ENCODE measurements at regions not wholly inside any gene's neighbourhood (a gene's known extent, or its start where the extent isn't known, plus 50 kb on each side); places are given as distances from the start of the nearest gene placed in this dataset.

DNA sequence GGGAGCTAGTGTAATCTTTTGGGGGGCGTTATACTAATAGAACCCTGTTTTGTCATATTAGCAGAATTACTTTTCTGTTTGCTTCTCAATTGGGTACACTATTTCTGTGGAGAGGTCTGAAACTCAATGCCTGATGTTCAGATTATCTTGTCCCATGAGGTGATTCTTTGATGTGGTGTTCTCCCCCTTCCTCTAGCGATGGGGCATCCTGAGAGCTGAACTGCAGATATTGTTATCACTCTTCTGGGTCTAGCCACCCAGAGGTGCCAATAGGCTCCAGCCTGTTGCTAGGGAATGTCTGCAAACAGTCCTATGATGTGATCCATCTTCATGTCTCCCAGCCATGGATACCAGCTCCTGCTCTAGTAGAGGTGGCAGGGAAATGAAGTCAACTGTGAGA is 233.1 kb upstream of the RASA1 start:
- FAIRE-seq: no peak
- H3K36me3 ChIP-seq (ENCODE audit: control insufficient read depth in 2 of 2, extremely low read depth in 1 of 2, insufficient read depth in 2 of 2, low read length in 2 of 2): no peaks in the 10 kb centered on the region

More for the DNA sequence above, 233.1 kb upstream of the RASA1 start:
- TF ChIP-seq MYC (IDR thresholded peaks at IDR 0.05; ENCODE audit: low read depth, low read length): no peak
- TF ChIP-seq GATA2 (IDR thresholded peaks at IDR 0.05; ENCODE audit: insufficient read depth, insufficient read length, low read depth, low read length): no peak
- TF ChIP-seq POLR2A (IDR thresholded peaks at IDR 0.05; ENCODE audit: low read depth, low read length): no peak
- TF ChIP-seq, protein P1, sequence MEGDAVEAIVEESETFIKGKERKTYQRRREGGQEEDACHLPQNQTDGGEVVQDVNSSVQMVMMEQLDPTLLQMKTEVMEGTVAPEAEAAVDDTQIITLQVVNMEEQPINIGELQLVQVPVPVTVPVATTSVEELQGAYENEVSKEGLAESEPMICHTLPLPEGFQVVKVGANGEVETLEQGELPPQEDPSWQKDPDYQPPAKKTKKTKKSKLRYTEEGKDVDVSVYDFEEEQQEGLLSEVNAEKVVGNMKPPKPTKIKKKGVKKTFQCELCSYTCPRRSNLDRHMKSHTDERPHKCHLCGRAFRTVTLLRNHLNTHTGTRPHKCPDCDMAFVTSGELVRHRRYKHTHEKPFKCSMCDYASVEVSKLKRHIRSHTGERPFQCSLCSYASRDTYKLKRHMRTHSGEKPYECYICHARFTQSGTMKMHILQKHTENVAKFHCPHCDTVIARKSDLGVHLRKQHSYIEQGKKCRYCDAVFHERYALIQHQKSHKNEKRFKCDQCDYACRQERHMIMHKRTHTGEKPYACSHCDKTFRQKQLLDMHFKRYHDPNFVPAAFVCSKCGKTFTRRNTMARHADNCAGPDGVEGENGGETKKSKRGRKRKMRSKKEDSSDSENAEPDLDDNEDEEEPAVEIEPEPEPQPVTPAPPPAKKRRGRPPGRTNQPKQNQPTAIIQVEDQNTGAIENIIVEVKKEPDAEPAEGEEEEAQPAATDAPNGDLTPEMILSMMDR (IDR thresholded peaks at IDR 0.05; ENCODE audit: extremely low read depth in 1 of 2, insufficient read depth in 1 of 2, low read depth in 1 of 2, low read length in 2 of 2): no peak
- TF ChIP-seq, protein P2, sequence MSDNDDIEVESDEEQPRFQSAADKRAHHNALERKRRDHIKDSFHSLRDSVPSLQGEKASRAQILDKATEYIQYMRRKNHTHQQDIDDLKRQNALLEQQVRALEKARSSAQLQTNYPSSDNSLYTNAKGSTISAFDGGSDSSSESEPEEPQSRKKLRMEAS (IDR thresholded peaks at IDR 0.05; ENCODE audit: insufficient read depth, insufficient read length): no peak
- no peak for TF ChIP-seq EZH2 (IDR thresholded peaks at IDR 0.05; ENCODE audit: borderline replicate concordance, low read depth, low read length, severe bottlenecking)
- no peak for TF ChIP-seq JUN (IDR thresholded peaks at IDR 0.05; ENCODE audit: borderline replicate concordance, insufficient read depth, insufficient read length, low read depth)
- no peak for TF ChIP-seq FOS (IDR thresholded peaks at IDR 0.05; ENCODE audit: borderline replicate concordance, insufficient read depth, low read length)
- Histone ChIP-seq H4K20me1 (replicated peaks; ENCODE audit: control insufficient read depth, extremely low read depth, insufficient read depth, low read length) (no peaks in the 10 kb centered on the region), H3K4me3 (replicated peaks in 1 of 3; ENCODE audit: insufficient read depth in 1 of 3, low read depth in 1 of 3, low read length in 3 of 3) (no peak overlapping the region), H3K27me3 (ENCODE audit: control insufficient read depth in 2 of 2, insufficient read depth in 2 of 2, low read length in 2 of 2) (peaks cover 0 to 5% of the 10 kb centered on the region in 2 experiments), H3K27ac (ENCODE audit: insufficient read depth, low read depth, low read length) (no peak overlapping the region), H3K79me2 (ENCODE audit: control insufficient read depth, insufficient read depth, low read length) (no peaks in the 10 kb centered on the region), H3K9ac (replicated peaks; ENCODE audit: extremely low read depth, insufficient read depth, low read length) (no peak overlapping the region), H3K9me3 (replicated peaks; ENCODE audit: control insufficient read depth, insufficient read depth, low read length) (no peaks in the 10 kb centered on the region), H3K4me2 (ENCODE audit: insufficient read depth, low read length) (no peak overlapping the region), H3K4me1 (ENCODE audit: control insufficient read depth, extremely low read depth, insufficient read depth, low read length) (no peaks in the 10 kb centered on the region), H2AFZ (ENCODE audit: low read depth, low read length) (no peak overlapping the region), H3K9me1 (replicated peaks; ENCODE audit: control insufficient read depth, extremely low read depth, insufficient read depth, low read length) (no peaks in the 10 kb centered on the region)
- BruUV-seq (replicated peaks): no TSS peak
- CTCF ChIA-PET: interaction anchor here (1.4 kb wide), 1 partner anchor 10 kb away, joined by 3 read pairs; no protein-coding TSS in a partner anchor
- dilution Hi-C loops (cut with MboI; ENCODE audit: extremely low pct_ligation_motif_present, low sequenced_read_pairs): no loop called here
- intact Hi-C loops (cut with micrococcal nuclease): no loop called here
- DNase-seq (ENCODE audit: low read depth, low spot score): no peak
- POLR2A ChIA-PET: no interaction called here
